Stimulated activated naive B cell treated with anti-CD40 and anti-IgM and Interleukin-4, amounts not matched to agents 10 μg/mL and 1 μg/mL and 100 μg/mL, for 72 hours (primary cell): ENCODE measurements at regions not wholly inside any gene's neighbourhood (a gene's known extent, or its start where the extent isn't known, plus 50 kb on each side); places are given as distances from the start of the nearest gene placed in this dataset.

Experiments used
- ATAC-seq, 2 donors: fragments of 150-1000 bp; cut with Tn5 transposase; replicated peaks; 2 replicates each; pipeline ENCODE4 v1.10.0; 2021; ENCODE audit warnings: moderate library complexity in 1 of 2
- DNase-seq: peaks from one replicate; pipeline ENCODE4 v3.0.0; 2021
- H3K27ac Mint-ChIP-seq: one replicate; pipeline ENCODE4 v1.8.0; 2022; ENCODE audit warnings: mild to moderate bottlenecking, mixed read lengths
- H3K27me3 Mint-ChIP-seq, 2 donors: one replicate each; pipeline ENCODE4 v1.8.0; 2022; ENCODE audit warnings: mixed read lengths in 2 of 2
- H3K36me3 Mint-ChIP-seq, 2 donors: one replicate each; pipeline ENCODE4 v1.8.0; 2022; ENCODE audit warnings: mixed read lengths in 2 of 2, mild to moderate bottlenecking in 1 of 2
- H3K4me1 Mint-ChIP-seq, 2 donors: one replicate each; pipeline ENCODE4 v1.8.0; 2022; ENCODE audit warnings: mixed read lengths in 2 of 2, mild to moderate bottlenecking in 1 of 2
- H3K4me3 Mint-ChIP-seq, 2 donors: one replicate each; pipeline ENCODE4 v1.8.0; 2022; ENCODE audit warnings: mild to moderate bottlenecking in 2 of 2, mixed read lengths in 2 of 2, moderate library complexity in 1 of 2
- H3K9me3 Mint-ChIP-seq, 2 donors: one replicate each; pipeline ENCODE4 v1.8.0; 2022; ENCODE audit warnings: mixed read lengths in 2 of 2, mild to moderate bottlenecking in 1 of 2

DNA sequence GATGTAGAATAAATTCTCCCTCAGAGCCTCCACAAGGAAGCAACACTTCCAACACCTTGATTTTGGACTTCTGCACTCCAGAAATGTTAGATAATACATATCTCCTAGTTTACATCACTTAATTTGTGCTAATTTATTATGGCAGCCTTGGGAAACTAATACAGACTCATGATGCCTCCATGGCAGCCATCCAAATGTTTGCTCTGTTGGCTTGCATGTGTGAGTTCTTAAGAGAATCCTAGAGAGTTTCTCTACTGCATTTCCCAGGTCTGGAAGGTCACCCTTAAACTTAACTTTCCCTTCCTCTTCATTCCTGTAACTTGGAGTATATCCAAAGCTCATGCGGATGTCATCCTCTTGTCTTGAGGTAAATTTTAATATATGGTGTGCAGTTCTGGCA, 956.1 kb downstream of the ADGRL3 start:
- ATAC-seq = no peak
- no peak overlapping the region for H3K4me3 Mint-ChIP-seq
- no peaks in the 10 kb centered on the region for H3K27me3 Mint-ChIP-seq
- no peaks in the 10 kb centered on the region for H3K4me1 Mint-ChIP-seq
- no peak for DNase-seq
- no peaks in the 10 kb centered on the region for H3K36me3 Mint-ChIP-seq
- H3K9me3 Mint-ChIP-seq = peaks cover 15 to 23% of the 10 kb centered on the region in 2 donors
- no peak overlapping the region for H3K27ac Mint-ChIP-seq

GRCh38 chr4:62145276-62145675, 945.1 kb downstream of the ADGRL3 start:
- Mint-ChIP-seq H3K4me1 (no peaks in the 10 kb centered on the region), H3K27ac (no peak overlapping the region), H3K27me3 (no peaks in the 10 kb centered on the region), H3K36me3 (no peaks in the 10 kb centered on the region), H3K9me3 (peaks cover 9 to 15% of the 10 kb centered on the region in 2 donors), H3K4me3 (no peak overlapping the region)
- no peak for ATAC-seq
- no peak for DNase-seq

DNA sequence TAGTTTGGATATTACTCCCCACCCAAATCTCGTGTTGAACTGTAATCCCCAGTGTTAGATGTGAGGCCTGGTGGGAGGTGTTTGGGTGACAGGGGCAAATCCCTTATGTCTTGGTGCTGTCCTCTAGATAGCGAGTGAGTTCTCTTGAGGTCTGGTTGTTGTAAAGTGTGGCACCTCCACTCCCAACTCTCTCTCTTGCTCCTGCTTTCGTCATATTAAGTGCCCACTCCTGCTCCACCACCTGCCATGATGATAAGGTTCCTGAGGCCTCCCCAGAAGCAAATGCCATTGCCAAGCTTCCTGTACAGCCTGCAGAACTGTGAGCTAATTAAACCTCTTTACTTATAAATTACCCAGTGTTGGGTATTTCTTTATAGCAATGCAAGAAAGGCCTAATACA, 944.3 kb downstream of the ADGRL3 start:
- no peaks in the 10 kb centered on the region for H3K4me1 Mint-ChIP-seq
- peaks cover 9 to 15% of the 10 kb centered on the region in 2 donors for H3K9me3 Mint-ChIP-seq
- no peak for ATAC-seq
- no peaks in the 10 kb centered on the region for H3K27me3 Mint-ChIP-seq
- no peak overlapping the region for H3K27ac Mint-ChIP-seq
- H3K36me3 Mint-ChIP-seq = no peaks in the 10 kb centered on the region
- no peak overlapping the region for H3K4me3 Mint-ChIP-seq
- DNase-seq = no peak

DNA sequence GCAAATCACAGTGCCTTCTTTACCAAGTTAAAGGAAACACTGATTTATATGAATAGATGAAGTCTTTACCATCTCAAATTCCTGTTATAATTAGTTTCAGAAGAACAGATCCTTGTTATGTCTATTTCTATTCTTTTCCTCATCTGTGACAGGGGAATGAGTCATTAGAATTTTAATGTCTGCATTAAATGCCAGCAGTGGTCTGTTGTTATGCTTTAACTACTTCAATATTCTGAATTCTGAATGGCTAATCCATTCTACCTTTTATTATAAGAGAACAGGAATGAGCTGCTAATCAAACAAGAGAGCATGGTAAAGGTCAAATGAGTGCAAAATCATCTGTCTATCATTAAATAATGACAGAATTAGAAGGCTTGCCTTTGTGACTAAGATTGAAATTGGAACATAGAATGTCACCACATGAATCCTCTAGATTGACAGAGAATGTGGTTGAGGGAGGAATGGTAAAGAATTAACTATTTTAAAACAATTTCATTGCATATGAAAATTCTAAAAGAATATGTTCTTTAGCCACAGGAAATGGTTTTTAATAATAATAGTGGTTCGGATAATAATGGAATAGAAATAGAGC, 935.5 kb downstream of the ADGRL3 start:
- no peak for DNase-seq
- Mint-ChIP-seq H3K9me3 (peaks cover 12 to 14% of the 10 kb centered on the region in 2 donors), H3K27ac (no peak overlapping the region), H3K4me1 (no peaks in the 10 kb centered on the region), H3K4me3 (no peak overlapping the region), H3K27me3 (no peaks in the 10 kb centered on the region), H3K36me3 (no peaks in the 10 kb centered on the region)
- no peak for ATAC-seq

- H3K27ac Mint-ChIP-seq = no peak overlapping the region
- DNase-seq (no peak), ATAC-seq (no peak)
- no peaks in the 10 kb centered on the region for H3K4me1 Mint-ChIP-seq
- H3K4me3 Mint-ChIP-seq = no peak overlapping the region
- no peaks in the 10 kb centered on the region for H3K27me3 Mint-ChIP-seq
- peaks cover 13 to 14% of the 10 kb centered on the region in 2 donors for H3K9me3 Mint-ChIP-seq
- H3K36me3 Mint-ChIP-seq = no peaks in the 10 kb centered on the region
Observed at GRCh38 chr4:62133977-62134376, 933.9 kb downstream of the ADGRL3 start.

DNA sequence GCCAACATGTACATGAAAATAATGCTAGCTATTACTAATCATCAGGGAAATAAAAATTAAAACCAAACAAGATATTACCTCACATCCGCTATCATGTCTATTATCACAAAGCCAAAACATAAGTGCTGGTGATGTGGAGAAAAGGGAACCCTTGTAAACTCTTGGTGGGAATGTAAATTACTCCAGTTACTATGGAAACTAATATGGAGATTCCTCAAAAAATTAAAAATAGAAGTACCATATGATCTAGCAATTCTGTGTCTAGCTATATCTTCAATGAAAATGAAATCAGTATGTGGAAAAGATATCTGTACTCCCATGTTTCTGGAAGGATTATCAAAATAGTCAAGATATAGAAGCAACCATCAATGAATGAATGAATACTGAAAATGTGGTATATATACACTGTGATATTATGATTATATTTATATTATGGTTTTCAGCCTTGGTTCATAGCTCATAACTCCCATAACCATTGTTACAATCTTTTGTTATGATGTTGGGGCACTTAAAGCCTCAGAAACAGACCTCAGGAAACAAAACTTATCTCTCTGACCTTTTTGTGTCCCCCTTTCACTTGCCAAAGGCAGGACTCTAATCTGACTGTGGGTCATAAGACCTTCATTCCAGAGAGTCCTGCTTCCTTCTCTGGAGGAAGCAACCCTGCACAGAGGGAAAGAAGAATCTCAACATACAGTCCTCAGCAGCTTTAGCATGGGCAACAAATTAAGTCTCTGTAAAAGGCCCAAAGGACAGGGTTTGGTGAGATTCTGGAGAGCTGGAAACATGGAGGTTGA, 933.2 kb downstream of the ADGRL3 start:
- ATAC-seq (no peak), DNase-seq (no peak)
- Mint-ChIP-seq H3K4me1 (no peaks in the 10 kb centered on the region), H3K36me3 (no peaks in the 10 kb centered on the region), H3K27ac (no peak overlapping the region), H3K27me3 (no peaks in the 10 kb centered on the region), H3K4me3 (no peak overlapping the region), H3K9me3 (peaks cover 11 to 14% of the 10 kb centered on the region in 2 donors)

- DNase-seq (no peak), ATAC-seq (no peak)
- Mint-ChIP-seq H3K27me3 (no peaks in the 10 kb centered on the region), H3K27ac (no peak overlapping the region), H3K4me3 (no peak overlapping the region), H3K4me1 (no peaks in the 10 kb centered on the region), H3K9me3 (peaks cover 16 to 18% of the 10 kb centered on the region in 2 donors), H3K36me3 (no peaks in the 10 kb centered on the region)
Observed at GRCh38 chr4:62131049-62131448, 930.9 kb downstream of the ADGRL3 start.

- Mint-ChIP-seq H3K4me1 (no peaks in the 10 kb centered on the region), H3K4me3 (no peak overlapping the region), H3K9me3 (peaks cover 16 to 18% of the 10 kb centered on the region in 2 donors), H3K27ac (no peak overlapping the region), H3K27me3 (no peaks in the 10 kb centered on the region), H3K36me3 (no peaks in the 10 kb centered on the region)
- ATAC-seq (no peak), DNase-seq (no peak)
Observed at GRCh38 chr4:62130637-62131036, 930.5 kb downstream of the ADGRL3 start.

DNA sequence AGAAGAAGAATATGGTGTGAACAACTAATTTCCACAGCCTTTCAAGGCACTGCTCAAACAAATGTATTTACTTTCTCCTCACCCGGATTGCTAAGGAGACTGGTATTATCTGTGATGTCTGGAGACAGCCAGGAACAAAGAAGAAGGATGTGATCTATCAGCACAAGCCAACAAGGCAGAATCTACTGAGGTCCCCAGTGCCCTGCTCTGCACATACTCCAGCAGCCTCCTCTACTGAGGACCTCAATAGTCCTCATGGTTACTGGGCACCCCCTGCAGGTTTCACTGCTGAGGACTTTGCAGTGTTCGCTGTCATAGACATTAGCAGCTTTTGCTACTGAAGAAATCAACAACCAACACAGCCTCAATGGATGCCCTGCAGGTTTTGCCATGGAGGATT, 930.1 kb downstream of the ADGRL3 start:
- no peak for ATAC-seq
- Mint-ChIP-seq H3K4me3 (no peak overlapping the region), H3K27me3 (no peaks in the 10 kb centered on the region), H3K4me1 (no peaks in the 10 kb centered on the region), H3K27ac (no peak overlapping the region), H3K36me3 (no peaks in the 10 kb centered on the region), H3K9me3 (peaks cover 14 to 18% of the 10 kb centered on the region in 2 donors)
- DNase-seq = no peak
